Pons (tissue), 1 donor: ENCODE measurements at regions not wholly inside any gene's neighbourhood (a gene's known extent, or its start where the extent isn't known, plus 50 kb on each side); places are given as distances from the start of the nearest gene placed in this dataset.
A peak's percentile ranks its signal among the peaks of the same experiment; 100 is the strongest.
"Not testable (repeated sequence)": the region's sequence is repeated elsewhere in the genome, so short reads cannot be mapped to it uniquely, and the experiment has no call there.

Experiments used
- DNase-seq: peaks from one replicate; pipeline ENCODE4 v3.0.0-alpha.2; 2016; ENCODE audit warnings: low spot score

DNA sequence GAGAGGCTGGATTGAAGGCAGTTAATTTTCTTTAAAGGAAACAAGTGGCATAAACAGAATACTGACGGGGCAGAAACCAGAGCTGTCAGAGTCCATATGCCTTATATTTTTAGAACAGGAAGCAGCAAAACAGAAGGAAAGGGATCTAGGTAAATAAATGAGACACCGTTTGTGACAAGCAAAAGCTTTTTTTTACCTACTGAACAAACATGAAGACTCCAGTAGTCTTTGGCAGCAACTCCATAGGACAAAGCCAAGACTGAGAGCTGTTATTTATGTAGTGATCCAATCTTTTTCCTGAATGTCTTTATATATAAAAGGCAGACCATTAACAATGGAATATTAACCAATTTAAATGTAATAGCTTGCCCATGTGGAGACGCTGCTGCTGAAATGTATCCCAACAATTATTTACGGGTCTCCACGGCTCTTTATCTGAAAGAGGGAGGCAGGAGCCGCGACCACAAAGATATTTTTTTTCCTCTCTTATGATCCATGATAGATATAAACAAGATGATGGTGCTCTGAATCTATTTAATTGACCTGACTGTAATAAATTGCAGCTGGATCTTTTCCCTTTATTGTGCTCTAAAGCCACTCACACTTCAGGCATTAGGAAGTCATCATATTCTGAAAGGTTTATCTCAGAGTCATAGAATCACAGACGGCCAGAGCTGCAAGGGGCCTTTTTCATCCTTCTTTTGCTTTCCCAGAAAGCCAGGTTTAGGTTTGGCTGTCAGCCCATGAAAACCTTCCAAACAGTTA lies 687.8 kb downstream of the EFNB2 start:
- DNase-seq = peak; percentile 9

DNA sequence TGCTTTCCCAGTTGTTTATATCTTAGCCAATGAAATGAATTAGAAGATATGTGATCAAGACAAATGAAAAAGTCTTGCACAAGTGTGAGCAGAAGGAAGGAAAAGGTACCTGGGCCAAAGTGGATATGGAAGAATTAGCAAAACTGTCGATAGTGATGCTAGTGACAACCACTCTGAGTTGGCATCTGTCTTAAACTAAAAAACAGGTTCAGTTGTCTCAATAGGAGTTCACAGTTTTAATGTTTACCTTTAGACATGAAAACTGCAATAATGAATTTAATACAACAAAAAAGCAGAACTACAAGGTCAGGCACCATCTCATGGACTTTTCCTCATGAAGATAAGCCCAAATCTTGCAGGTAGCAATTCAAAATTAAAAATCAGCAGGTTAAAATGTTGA lies 688.5 kb downstream of the EFNB2 start:
- DNase-seq = no peak

DNA sequence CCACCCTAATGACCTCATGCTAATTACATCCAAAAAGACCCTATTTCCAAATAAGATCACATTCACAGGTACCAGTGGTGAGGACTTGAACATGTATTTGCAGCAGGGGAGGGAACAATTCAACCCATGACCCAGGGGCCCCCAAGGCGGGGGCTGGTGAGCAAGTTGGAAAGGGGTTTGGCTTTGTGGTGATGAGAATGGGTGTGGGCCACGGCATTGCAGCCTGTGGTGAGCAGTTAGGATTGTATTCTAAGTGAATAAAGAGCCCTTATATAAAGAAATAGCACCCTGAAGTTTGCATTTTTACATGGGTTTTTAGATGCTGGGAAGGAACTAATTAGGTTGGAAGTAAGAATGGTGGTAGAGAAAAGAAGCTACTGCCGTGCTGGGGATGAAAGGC lies 694.2 kb downstream of the EFNB2 start:
- DNase-seq = no peak

DNA sequence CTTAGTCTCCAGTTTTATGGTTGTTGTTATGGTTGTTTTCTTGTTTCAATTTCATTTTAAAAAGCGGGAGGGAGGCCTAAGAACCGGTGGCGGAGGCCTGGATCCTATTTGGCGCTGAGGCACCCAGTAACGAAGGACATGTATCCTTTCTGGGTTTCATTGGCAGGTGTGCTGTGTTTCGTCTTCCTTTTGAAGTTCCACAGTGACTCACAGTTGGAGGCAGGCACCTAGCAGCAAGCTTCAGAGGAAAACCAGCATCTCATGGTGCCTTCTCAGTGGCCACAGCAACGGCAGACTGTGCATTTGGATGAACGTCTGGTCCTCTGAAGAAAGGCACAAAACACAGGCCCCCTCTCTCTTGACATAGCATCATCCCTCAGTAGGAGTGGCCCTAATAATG lies 697.2 kb downstream of the EFNB2 start:
- no peak for DNase-seq

DNA sequence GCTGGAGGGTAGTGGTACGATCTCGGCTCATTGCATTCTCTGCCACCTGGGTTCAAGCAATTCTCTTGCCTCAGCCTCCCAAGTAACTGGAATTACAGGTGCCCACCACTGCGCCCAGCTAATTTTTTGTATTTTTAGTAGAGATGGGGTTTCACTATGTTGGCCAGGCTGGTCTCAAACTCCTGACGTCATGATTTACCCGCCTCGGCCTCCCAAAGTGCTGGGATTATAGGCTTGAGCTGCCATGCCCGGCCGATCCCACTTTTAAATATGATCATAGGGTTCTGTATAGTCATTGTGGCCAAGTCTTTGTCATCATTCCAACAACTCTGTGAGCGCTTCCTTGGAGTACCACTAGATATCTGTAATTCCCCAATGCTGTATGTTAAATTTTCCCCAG lies 698.2 kb downstream of the EFNB2 start:
- DNase-seq = not testable (repeated sequence)

DNA sequence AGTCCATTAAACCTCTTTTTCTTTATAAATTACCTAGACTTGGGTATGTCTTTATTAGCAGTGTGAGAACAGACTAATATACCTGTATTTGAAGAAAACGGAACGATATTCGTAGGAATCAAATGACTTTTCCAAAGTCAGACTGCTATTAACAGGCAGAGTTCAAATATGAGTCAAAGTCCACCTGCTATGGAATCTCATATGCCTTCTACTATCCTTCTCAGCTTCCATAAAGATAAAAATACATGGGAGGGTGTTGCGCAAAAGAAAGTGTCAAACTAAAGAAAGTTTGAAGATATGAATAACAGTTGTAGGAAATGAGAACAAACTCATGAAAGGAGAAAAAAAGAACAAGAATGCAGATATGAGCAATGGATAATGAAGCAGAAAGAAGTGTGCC lies 704.6 kb downstream of the EFNB2 start:
- no peak for DNase-seq

DNA sequence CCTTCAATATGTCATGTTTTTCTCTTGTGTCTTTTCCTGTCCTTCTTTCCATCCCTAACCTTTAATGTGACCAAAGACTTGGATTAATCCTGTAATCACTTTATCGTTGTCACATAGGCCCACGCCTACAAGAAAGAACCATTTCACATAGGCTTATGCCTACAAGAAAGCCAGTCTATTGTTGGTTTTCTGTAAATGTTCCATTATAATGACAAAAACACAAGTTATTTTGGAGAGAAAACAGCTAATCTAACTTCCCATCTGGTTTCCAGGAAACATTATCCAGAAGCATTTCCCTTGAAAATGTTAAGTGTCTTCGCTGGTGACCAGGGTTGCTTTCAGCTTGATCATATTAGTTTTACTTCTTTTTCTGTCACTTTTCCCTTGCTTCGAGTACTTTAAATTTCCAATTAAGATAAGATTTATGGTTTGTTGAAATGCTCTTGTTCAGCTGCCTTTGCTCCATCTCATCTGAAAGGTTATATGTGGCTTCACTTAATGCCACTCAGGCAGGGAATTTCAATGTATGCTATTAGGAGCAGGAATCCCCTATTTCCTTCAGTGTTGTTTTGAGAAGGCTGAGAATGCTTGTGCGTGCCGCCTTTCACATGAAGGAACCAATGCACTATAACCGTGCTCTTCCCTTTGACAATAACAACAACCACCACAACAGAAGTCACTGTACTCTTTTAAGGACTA lies 708.2 kb downstream of the EFNB2 start:
- no peak for DNase-seq

DNA sequence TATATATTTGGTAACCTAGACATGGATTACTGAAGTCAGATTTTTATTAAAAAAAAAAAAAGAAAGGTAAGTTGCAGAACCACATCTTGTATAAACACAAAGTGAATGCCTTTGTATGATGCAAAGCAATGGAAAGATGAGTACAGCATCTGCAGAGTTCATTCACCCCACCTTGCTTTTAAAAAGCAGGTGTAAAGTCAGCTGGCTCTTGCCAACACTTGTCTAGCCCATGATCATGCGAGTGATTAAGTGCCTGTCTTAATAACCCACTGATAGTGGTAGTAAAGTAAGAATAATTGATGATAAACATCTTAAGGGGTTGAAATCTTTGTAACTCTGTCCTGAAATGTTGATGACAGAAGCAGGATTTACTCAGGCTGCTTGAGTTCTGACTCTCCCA lies 710.4 kb downstream of the EFNB2 start:
- no peak for DNase-seq

DNA sequence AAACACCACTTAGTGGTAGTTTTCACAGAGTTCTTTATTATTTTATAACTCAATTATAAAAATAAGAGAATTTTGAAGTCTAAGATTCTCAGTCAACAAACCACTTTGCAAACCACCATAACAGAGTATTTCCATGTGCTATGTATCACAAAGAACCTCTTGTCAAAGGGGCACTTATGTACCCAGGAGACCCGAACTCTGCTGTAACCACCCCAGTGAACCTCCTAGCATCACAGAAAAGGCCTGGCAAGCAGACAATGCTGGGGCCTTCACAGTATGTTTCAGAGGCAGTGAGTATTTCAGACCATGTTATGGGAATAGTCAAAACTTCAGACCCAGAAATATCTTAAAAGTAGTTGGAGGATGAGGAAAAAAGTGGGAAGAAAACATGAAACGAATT lies 714.1 kb downstream of the EFNB2 start:
- no peak for DNase-seq

DNA sequence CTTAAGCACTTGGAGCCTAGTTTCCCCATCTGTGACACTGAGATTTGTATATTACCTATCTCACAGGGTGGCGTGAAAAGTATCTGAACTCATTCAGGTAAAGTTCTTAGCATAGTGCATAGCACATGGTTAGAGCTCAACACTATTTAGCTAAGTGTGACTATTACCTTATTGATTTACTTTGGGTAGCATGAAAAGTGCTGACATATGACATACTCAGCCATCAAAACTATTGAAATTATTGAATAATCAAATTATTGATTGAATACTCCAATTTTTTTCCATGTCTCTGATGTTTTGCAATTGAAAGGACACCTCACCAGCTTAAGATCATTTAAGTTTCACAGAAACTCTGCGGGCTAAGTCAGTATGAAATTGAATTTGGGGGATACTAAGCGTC lies 715.0 kb downstream of the EFNB2 start:
- no peak for DNase-seq

DNA sequence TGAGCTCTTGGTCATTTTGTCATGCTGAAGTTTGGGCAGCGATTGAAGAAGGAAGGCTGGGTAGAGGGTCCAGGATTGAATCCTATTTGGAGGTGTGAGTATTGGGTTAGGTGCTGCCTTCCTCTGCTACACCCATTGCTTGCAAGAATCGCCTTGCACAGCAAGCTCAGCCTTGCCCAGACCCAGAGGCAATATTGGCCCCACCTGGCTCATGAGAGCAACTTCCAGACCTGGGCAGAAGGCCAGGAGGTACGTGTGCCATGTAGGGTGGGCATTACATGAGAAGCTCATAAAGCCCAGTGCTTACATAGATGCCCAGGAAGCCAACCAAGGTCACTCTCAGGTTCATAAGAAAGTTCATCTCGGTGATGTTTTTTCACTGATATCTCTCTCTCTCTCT lies 718.0 kb downstream of the EFNB2 start:
- DNase-seq = no peak

DNA sequence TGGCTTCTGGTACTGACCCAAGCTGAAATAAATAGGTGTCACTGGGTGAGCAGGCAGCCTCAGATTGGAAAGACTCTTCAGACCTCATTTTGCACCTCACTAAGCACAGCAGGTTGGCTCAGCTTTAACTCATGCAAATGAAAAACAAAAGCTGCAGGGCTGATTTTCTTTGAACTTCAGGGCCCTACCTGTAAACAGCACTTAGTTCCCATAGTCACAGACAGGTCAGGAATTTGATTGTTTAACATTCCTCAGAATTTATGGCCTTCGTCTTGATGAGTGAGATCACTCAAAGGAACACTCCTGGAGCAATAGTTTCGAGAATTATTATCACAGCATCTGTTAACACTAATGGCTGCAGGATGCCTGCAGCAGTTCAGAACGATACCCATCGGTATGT lies 718.5 kb downstream of the EFNB2 start:
- no peak for DNase-seq

DNA sequence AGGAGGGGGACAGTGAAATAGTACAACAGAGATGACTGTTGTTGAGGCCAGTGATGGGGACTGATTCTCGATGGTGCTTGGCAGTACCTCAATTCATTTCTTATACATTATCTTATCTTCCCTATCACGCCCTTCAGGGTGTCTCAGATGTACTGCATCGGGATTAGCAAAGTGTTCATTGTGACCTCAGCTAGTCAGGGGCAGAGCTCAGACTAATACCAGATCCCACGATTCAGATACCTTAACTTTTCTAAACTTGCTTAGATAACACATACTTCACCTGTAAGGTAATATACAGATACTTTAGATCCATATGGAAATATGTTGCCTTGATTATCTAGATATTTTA lies 720.6 kb downstream of the EFNB2 start:
- DNase-seq = no peak

DNA sequence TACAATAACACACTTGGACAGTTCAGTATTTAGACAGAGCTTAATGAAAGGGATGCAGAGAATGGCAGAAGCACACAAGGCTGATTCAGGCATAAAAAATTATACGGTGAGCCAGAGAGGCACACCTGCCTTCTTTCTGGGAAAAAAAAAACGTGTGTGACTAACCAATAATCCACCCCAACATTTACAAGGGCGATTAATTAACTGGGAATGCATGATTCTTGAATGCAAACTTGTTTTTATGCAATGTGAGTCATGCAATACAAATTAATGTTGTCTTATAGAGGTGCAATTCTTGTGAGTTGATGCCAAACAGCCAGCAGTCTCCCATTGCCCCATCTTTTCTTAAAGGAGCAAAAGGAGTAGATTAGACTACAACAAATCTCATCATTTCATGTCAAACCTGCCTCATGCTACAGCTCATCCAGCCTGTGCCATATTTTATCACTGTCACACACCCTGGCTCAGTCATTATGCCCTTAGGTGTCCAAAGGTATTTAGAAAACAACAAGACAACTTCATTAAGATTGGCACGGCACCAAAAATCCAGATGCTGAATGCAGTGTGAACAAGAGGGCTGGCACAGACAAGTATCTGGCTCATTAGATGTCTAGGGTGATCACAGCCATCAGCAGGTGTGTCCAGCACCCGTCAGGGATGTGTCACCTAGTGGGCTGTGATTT lies 721.1 kb downstream of the EFNB2 start:
- DNase-seq = no peak

DNA sequence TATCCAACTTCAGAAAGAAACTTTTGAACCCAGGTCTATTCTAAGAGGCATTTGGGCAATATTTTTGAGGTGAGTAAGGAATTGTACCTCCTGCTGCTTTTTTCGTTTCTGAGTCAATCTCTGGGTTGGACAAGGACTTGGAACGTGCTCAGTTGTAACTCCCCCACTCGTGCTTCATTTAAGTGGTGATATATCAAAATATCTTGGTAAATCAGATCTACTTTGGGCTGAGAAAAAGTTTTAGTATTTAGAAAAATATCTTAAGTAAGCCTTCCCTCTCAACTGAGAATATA lies 728.9 kb downstream of the EFNB2 start:
- no peak for DNase-seq

DNA sequence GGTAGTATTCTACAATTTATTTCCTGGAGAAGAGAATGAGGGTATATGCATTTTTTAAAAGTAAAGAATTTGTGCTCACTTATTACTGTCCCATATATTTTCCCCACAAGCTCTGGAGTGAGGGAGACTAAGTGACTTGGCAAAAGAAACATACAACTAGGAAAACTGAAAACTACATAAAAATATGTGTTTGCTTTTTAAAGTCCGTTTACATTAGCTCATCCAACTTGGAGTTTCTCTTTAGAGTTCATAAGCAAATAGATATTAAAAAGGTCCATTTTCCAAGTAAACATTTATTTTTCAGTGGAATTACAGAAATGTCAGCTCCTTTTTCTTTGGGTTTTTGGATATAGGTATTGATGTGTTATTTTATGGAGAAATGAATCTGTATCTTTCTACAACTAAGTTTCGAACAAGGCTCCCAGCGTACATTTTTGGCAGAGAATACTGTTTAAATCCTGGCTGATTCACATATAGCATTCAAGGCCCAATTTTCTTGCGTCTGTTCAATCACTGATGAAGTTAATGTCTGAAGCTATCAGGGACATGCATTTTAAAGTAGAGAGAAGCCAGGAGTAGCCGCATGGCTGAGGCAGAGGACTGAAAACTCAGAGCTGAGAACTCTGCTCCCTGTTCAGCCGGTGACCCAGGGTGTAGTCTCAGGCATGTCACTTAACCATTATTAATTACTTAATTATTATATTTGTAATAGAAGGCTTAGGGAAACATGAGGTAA lies 729.4 kb downstream of the EFNB2 start:
- DNase-seq = no peak

DNA sequence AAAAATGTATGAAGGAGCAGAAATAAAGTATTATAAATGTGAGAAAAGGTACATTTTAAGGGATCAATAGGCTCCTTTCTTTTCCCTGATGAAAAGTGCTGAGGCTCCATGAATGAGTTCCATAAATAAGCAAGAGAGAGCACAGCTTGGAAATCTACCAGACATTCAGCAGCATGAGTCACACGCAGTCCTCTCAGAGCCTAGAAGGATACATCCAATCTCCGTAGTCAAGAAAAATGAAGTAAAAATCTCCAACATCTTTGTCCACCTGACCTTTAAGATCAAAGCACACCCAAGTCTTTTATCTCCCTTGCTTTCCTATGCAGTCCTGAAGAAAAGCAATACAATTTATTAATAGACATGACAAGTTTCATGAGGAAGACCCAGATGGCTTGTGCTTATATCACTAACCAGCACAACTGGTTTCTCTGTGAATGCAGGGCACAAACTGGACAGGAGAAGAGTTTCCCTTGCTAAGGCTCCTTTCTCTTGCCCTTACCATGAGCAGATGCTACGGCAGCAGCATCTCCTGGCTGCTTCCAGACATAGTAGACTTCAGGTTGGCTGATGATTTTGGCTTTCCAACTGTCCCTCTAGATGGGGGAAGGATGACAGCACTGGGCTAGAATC lies 730.8 kb downstream of the EFNB2 start:
- DNase-seq = peak; percentile 62

DNA sequence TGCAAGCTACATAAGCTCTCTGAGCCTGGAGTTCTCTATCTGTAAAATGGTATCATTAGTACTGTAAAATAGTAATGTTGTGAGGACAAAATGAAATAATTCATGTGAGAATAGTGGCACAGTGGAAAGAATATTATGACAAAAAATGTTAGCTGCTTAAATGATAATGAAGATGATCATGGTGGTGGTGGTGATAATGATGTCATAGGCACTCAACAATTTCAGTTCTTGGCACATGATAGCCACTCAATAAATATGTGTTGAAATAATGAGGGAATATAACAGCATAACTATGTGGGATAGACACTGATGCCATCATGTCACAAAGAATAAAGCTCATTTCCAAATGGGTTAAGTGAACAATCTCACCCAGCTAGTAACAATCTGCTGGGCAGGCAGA lies 736.3 kb downstream of the EFNB2 start:
- DNase-seq = no peak

DNA sequence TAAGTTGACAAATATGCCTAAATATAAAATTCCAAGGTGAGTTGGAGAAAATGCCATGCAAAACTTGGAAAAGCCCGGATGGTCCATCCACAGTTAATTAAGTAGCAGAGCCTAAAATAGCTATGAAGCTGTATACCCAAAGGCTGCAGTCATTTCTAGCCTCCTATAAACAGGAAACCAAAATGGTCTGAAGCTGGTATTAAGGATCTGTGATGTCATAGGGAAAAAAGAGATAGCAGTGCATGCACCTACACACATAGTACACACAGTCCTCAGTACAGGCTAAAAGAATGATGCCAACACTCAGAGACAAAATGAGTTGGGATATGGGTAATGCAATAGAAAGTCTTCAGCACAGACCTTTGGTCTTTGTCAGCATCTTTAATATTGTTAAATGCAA lies 736.9 kb downstream of the EFNB2 start:
- peak; percentile 11 for DNase-seq

DNA sequence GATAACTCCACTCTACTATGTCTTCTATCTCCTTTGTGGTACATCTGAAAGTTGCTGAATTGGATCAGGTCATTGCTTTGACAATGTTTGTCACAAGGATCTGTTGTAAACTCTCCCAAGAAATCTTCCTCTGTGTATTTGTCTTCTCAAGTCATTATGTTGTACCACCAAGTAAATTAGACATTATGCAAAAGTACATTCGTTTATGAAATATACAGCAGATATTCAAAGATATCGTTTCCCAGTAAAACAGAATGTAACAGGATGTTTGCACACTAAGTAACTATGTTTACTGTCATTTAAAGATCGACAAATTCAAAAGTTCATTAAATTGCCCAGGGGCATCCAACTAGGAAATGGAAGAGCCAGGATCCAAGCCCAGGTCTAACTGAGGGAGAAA lies 739.4 kb downstream of the EFNB2 start:
- DNase-seq = no peak

DNA sequence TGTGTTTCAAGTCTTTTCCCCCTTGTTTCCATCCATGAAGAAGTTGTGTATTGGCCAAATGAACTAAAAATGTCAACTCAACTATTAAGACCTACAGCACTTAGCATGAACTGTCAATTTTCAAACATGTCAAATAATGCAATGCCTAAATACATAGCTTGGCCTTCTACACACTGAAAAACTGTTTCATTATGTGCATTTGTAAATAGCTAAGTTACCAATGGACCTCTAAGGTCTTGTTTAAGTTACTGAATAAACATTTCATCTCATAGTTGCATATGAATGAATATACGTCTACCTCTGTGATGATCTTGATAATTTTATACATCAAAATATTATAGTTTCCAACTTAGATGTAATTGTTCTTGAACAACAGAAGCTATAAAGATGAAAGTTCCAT lies 744.5 kb downstream of the EFNB2 start:
- DNase-seq = no peak

DNA sequence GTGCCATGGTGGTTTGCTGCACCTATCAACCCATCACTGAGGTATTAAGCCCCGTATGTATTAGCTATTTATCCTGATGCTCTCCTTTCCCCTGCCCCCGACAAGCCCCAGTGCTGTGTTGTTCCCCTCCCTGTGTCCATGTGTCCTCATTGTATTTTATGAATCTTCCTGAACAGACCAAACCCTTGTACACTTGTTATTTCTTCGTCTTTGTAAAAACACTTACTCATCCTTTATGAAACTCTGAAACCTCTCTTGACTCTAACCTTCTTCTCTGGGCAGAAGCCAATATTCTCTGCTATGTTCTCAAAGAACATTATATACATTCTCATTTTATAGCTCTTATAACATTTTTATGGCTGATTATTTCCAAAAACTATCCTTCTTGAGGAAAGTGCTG lies 746.9 kb downstream of the EFNB2 start:
- DNase-seq = no peak

DNA sequence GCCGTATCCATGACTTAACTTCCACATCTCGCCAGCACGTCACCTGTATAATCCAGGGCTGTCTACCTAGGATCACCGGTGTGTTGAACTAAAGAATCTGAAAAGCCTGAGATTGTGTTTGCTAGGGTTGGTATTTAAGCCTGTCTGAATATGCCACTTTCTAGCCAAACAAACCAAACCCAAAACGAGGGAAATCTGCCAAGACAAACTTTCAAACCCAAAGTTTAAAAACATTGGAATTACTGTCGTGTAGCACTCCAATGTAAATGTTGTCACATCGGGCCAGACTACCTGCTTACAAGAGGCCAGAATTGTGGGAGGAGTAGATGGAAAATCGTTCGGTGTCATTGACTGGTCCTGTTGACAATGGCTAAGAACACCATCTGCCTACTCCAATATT lies 747.8 kb downstream of the EFNB2 start:
- DNase-seq = no peak
